GM23338 (cell line): ENCODE measurements at regions not wholly inside any gene's neighbourhood (a gene's known extent, or its start where the extent isn't known, plus 50 kb on each side); places are given as distances from the start of the nearest gene placed in this dataset.

Source experiments
- CREB1 ChIP-seq: fragments of 250-450 bp; sonication (Bioruptor Pico); IDR thresholded peaks from 2 replicates; pipeline ENCODE4 v1.5.0; 2020; ENCODE audit warnings: low read depth, mild to moderate bottlenecking, moderate library complexity
- EZH2 ChIP-seq: fragments of 200-600 bp; sonication (generic); IDR thresholded peaks from one replicate; pipeline ENCODE4 v1.8.0; 2017; ENCODE audit warnings: antibody characterized with exemption, mild to moderate bottlenecking, low read depth; ENCODE audit not compliant: unreplicated experiment
- EZH2phosphoT487 ChIP-seq: fragments of 200-600 bp; sonication (generic); IDR thresholded peaks from one replicate; pipeline ENCODE4 v1.8.1; 2018; ENCODE audit warnings: antibody characterized with exemption; ENCODE audit not compliant: unreplicated experiment
- JUNB ChIP-seq: IDR thresholded peaks from one replicate; pipeline ENCODE4 v1.6.1; 2016; ENCODE audit warnings: antibody characterized with exemption; ENCODE audit not compliant: unreplicated experiment
- POLR2AphosphoS5 ChIP-seq: IDR thresholded peaks from 2 replicates; pipeline ENCODE4 v1.6.1; 2016; ENCODE audit warnings: antibody characterized with exemption, low read depth
- STAT1 ChIP-seq: IDR thresholded peaks from one replicate; pipeline ENCODE4 v1.6.1; 2016; ENCODE audit warnings: antibody characterized with exemption; ENCODE audit not compliant: unreplicated experiment
- ZNF331 ChIP-seq: fragments of 250-450 bp; sonication (Bioruptor Pico); IDR thresholded peaks from 2 replicates; pipeline ENCODE4 v1.5.0; 2020; ENCODE audit warnings: low read depth, mild to moderate bottlenecking, moderate library complexity
- TF ChIP-seq, protein P1 (sequence below), 2 experiments: fragments of 200-600 bp in 1 of 2; sonication (generic) in 1 of 2; conservative IDR thresholded peaks; 2 replicates each; pipeline versions ENCODE4 v1.5.1 to v1.6.1; 2016 to 2017; ENCODE audit warnings: antibody characterized with exemption in 2 of 2, low read depth in 2 of 2, mild to moderate bottlenecking in 2 of 2, moderate library complexity in 1 of 2
- TF ChIP-seq, protein P2 (sequence below): IDR thresholded peaks from one replicate; pipeline ENCODE4 v1.6.1; 2018; ENCODE audit warnings: antibody characterized with exemption; ENCODE audit not compliant: unreplicated experiment
- TF ChIP-seq, protein P3 (sequence below): fragments of 250-450 bp; sonication (Bioruptor Pico); IDR thresholded peaks from 2 replicates; pipeline ENCODE4 v1.5.0; 2020; ENCODE audit warnings: mild to moderate bottlenecking, moderate library complexity
- TF ChIP-seq, protein P4 (sequence below): IDR thresholded peaks from 2 replicates; pipeline ENCODE4 v1.6.1; 2016; ENCODE audit warnings: antibody characterized with exemption

DNA sequence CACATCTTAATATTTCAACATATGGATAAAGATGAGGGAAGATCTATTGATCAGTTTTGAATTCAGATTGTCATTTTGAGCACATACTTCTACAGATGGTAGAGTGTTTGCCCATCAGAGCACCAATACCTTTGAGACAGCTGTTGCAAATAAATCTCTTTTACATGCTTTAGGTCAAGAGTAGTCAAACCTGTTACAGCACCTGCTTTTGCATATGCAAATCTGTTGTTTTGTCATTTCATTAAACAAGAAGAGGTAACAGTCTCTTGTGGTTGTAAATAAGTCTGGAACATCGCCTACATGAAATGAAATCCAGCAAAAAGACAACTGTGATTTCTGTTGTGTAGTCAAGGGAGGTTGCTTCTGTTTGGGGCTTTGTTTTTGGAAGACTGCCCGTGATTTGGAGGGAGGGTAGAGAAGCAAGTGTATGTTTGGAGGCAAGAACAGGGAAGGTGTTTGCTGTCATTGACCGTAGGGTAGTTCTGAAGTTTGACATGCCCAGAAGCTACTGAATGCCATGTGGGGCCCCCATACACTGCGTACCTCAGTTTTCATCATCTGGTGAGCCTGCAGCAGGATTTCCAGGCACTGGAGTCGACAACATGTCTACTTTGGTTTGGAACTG, 233.6 kb upstream of the PPP1R3A start:
- TF ChIP-seq EZH2 (no peak), POLR2AphosphoS5 (no peak), CREB1 (CRISPR knock-in tag) (no peak), STAT1 (no peak), EZH2phosphoT487 (no peak), JUNB (no peak), ZNF331 (no peak)
- TF ChIP-seq, protein P1, sequence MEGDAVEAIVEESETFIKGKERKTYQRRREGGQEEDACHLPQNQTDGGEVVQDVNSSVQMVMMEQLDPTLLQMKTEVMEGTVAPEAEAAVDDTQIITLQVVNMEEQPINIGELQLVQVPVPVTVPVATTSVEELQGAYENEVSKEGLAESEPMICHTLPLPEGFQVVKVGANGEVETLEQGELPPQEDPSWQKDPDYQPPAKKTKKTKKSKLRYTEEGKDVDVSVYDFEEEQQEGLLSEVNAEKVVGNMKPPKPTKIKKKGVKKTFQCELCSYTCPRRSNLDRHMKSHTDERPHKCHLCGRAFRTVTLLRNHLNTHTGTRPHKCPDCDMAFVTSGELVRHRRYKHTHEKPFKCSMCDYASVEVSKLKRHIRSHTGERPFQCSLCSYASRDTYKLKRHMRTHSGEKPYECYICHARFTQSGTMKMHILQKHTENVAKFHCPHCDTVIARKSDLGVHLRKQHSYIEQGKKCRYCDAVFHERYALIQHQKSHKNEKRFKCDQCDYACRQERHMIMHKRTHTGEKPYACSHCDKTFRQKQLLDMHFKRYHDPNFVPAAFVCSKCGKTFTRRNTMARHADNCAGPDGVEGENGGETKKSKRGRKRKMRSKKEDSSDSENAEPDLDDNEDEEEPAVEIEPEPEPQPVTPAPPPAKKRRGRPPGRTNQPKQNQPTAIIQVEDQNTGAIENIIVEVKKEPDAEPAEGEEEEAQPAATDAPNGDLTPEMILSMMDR (conservative IDR thresholded peaks at IDR 0.05; ENCODE audit: low read depth in 2 of 2) = no peak
- TF ChIP-seq, protein P2, sequence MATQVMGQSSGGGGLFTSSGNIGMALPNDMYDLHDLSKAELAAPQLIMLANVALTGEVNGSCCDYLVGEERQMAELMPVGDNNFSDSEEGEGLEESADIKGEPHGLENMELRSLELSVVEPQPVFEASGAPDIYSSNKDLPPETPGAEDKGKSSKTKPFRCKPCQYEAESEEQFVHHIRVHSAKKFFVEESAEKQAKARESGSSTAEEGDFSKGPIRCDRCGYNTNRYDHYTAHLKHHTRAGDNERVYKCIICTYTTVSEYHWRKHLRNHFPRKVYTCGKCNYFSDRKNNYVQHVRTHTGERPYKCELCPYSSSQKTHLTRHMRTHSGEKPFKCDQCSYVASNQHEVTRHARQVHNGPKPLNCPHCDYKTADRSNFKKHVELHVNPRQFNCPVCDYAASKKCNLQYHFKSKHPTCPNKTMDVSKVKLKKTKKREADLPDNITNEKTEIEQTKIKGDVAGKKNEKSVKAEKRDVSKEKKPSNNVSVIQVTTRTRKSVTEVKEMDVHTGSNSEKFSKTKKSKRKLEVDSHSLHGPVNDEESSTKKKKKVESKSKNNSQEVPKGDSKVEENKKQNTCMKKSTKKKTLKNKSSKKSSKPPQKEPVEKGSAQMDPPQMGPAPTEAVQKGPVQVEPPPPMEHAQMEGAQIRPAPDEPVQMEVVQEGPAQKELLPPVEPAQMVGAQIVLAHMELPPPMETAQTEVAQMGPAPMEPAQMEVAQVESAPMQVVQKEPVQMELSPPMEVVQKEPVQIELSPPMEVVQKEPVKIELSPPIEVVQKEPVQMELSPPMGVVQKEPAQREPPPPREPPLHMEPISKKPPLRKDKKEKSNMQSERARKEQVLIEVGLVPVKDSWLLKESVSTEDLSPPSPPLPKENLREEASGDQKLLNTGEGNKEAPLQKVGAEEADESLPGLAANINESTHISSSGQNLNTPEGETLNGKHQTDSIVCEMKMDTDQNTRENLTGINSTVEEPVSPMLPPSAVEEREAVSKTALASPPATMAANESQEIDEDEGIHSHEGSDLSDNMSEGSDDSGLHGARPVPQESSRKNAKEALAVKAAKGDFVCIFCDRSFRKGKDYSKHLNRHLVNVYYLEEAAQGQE = no peak
- TF ChIP-seq, protein P3, sequence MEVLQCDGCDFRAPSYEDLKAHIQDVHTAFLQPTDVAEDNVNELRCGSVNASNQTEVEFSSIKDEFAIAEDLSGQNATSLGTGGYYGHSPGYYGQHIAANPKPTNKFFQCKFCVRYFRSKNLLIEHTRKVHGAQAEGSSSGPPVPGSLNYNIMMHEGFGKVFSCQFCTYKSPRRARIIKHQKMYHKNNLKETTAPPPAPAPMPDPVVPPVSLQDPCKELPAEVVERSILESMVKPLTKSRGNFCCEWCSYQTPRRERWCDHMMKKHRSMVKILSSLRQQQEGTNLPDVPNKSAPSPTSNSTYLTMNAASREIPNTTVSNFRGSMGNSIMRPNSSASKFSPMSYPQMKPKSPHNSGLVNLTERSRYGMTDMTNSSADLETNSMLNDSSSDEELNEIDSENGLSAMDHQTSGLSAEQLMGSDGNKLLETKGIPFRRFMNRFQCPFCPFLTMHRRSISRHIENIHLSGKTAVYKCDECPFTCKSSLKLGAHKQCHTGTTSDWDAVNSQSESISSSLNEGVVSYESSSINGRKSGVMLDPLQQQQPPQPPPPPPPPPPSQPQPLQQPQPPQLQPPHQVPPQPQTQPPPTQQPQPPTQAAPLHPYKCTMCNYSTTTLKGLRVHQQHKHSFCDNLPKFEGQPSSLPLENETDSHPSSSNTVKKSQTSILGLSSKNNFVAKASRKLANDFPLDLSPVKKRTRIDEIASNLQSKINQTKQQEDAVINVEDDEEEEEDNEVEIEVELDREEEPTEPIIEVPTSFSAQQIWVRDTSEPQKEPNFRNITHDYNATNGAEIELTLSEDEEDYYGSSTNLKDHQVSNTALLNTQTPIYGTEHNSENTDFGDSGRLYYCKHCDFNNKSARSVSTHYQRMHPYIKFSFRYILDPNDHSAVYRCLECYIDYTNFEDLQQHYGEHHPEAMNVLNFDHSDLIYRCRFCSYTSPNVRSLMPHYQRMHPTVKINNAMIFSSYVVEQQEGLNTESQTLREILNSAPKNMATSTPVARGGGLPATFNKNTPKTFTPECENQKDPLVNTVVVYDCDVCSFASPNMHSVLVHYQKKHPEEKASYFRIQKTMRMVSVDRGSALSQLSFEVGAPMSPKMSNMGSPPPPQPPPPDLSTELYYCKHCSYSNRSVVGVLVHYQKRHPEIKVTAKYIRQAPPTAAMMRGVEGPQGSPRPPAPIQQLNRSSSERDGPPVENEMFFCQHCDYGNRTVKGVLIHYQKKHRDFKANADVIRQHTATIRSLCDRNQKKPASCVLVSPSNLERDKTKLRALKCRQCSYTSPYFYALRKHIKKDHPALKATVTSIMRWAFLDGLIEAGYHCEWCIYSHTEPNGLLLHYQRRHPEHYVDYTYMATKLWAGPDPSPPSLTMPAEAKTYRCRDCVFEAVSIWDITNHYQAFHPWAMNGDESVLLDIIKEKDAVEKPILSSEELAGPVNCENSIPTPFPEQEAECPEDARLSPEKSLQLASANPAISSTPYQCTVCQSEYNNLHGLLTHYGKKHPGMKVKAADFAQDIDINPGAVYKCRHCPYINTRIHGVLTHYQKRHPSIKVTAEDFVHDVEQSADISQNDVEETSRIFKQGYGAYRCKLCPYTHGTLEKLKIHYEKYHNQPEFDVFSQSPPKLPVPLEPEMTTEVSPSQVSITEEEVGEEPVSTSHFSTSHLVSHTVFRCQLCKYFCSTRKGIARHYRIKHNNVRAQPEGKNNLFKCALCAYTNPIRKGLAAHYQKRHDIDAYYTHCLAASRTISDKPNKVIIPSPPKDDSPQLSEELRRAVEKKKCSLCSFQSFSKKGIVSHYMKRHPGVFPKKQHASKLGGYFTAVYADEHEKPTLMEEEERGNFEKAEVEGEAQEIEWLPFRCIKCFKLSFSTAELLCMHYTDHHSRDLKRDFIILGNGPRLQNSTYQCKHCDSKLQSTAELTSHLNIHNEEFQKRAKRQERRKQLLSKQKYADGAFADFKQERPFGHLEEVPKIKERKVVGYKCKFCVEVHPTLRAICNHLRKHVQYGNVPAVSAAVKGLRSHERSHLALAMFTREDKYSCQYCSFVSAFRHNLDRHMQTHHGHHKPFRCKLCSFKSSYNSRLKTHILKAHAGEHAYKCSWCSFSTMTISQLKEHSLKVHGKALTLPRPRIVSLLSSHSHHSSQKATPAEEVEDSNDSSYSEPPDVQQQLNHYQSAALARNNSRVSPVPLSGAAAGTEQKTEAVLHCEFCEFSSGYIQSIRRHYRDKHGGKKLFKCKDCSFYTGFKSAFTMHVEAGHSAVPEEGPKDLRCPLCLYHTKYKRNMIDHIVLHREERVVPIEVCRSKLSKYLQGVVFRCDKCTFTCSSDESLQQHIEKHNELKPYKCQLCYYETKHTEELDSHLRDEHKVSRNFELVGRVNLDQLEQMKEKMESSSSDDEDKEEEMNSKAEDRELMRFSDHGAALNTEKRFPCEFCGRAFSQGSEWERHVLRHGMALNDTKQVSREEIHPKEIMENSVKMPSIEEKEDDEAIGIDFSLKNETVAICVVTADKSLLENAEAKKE (CRISPR knock-in tag) = no peak
- TF ChIP-seq, protein P4, sequence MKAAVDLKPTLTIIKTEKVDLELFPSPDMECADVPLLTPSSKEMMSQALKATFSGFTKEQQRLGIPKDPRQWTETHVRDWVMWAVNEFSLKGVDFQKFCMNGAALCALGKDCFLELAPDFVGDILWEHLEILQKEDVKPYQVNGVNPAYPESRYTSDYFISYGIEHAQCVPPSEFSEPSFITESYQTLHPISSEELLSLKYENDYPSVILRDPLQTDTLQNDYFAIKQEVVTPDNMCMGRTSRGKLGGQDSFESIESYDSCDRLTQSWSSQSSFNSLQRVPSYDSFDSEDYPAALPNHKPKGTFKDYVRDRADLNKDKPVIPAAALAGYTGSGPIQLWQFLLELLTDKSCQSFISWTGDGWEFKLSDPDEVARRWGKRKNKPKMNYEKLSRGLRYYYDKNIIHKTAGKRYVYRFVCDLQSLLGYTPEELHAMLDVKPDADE = no peak
